ENCODE measurements at regions not wholly inside any gene's neighbourhood (a gene's known extent, or its start where the extent isn't known, plus 50 kb on each side); places are given as distances from the start of the nearest gene placed in this dataset.
A peak's percentile ranks its signal among the peaks of the same experiment; 100 is the strongest.
"Not testable (repeated sequence)": the region's sequence is repeated elsewhere in the genome, so short reads cannot be mapped to it uniquely, and the experiment has no call there.

DNA sequence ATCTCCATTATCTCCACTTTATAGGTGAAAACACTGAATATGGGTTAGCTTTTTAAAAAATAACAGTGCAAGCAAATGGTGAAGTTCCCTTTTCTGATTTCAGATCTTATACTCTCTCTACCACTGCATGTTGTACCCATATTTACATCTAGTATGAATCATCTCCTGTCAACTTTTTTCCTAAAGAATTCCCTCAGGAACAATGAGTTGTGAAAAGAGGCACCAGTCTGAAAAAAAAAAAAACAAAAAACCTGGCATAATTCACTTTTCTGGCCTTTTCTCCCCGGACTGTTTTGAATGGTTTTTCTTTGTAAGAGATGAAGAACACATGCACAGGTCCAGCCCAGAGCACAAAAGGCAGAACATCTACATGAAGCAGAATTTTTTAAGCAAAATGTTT lies 596.0 kb downstream of the COL12A1 start:
- DNase-seq = no peak

DNA sequence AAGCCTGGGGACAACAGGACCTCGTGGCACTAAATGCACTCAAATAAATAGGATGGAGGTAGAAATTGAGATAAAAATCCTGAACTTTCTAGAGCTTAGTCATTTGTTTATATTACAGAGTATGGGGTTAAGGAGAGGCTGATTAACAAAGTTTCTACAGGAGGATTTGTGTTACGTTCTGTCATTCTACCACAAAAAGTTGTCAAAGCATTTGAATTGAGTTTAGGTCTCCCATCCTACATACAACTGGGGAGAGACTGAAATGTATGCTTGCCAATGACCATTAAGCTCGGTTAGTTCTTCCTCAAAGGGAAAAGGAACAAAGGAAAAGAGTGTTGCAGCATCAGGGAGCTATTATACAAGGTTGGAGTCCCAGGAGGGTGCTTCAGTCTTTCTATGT lies 597.9 kb downstream of the COL12A1 start:
- no peak for DNase-seq

DNA sequence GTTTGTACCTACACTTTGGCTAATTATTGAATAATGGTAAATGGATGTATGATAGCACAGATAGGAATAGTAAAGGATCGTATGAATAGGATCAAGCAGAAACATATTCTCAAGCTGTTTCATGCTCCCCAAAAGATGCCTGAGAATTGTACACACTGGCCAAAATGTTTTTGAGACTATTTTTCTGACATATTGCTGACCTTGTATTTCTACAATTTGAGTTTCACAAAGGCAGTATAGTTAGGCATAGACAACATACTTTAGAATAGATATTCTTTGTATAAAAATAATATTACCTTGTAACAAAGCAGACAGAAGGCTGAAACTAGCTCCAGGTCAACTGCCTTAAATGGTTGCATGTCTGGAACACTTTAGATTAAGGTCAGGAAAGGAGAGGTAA lies 598.4 kb downstream of the COL12A1 start:
- DNase-seq = no peak

DNA sequence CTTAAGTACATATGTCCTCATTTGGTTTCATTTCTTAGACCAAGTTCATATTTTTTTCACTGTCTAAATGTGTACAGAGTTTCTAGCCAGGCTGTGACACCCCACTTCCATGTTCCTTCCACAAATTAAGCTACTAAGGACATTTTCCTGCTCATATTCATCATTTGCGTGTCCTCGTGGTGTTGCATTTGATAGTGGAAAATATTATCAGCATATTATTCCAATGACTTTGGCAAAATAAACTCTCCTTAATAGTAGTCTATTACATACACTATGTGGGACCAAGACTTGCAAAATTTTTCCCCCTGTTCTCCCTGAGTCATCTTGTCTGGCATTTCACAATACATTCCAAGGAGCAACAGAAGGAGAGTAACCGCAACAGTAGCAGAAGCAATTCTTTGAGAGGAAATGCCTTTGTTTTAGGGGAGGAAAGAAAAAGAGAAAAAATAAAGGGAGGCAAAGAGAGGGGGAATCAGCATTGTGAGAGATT lies 599.2 kb downstream of the COL12A1 start:
- no peak for DNase-seq

DNA sequence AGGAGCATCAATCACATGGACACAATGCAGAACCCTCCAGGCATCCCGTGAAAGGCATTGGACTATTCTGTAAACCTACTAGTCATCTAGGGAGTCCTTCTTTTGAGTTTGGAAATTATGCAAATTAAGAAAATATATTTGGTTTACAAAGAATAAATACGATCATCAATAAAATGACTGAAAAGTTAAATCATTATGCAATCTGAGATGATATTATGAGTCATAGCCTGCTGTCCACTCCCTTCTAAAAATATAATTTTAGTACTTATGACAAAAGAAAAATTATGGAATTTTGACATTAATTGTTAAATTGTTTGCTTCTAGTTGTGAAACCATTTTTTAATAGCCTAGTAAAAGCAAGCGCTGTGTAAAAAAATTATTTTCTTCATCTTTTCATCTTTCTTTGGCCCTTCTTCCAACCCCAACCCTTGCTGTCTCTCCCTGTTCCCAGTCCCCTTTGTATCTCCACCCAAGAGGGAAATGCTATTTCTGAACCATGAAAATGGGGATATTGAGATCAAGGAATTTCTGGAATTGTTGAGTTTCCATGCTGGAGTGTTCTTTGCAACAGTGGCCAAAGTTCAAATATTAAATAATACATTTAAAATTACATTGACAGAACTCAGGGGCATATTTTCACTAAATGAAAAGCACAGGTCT lies 599.8 kb downstream of the COL12A1 start:
- no peak for DNase-seq

DNA sequence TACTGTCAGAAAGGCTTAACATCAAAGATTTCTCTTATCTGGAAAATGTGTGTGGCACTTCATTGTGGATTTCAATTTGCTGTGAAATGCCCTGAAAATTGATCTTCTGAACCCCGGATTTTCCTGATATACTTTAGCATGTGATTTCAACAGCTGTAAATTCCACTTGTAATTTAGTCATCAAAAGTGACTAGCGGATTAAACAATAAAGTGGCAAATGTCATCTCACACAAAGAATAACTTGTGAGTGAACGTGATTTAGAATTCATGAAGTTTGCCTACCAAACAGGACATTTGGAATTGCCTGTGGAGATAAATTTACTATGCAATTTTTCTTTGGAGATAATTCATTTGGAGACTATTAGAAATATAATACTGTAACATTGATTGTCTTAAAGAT lies 601.6 kb downstream of the COL12A1 start:
- DNase-seq = no peak

DNA sequence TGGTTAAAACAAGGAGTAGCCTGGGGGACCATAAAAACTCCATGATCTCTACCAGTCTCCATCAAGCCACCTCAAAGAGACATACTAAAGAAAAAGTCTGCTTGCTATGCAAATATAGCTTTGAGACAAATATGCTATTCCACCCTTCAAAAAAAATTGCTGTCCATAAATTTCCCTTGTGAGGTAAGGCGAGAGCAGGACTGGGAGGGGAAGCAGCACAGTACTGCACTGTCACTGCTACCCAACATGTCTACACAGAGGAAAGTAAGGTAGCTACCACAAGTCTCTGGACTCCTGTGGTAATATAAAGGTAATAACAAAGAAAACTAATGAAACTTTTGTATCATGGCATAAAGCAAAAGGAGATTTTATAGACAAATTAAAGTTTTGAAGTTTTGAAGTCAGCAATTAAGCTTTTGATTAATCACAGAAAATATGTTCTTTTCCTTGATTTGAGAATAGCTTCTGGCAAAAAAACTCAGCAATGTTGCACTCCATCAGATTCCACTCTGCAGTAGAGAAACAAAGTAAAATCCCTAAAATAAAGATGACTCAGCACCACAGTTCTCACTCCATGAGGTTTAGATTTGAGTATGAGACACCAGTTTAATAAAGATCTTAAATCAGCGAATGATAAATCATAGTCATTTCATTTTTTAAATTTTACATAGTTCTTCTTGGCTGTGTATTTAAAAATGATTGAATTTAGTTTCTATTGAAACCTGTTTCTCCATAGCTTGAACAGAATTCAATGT lies 602.4 kb downstream of the COL12A1 start:
- DNase-seq = no peak

DNA sequence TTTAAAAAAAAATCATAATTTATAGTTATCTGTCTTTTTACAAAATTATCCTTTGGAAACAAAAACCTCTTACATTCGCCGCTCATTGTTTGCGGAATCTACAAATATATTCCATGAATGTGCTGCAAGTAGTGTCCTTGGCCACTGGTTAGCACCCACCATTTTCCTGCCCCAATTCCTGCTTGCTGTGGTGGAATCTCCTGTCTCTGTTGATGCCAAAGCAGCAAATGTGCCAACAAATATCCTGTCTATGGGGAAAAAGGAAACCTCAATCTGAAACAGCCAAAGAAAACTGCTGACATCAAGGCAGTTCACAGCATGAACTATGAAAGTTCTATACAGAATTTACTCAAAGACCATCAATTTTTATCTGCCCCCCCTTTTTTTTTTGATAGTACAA lies 603.6 kb downstream of the COL12A1 start:
- no peak for DNase-seq

DNA sequence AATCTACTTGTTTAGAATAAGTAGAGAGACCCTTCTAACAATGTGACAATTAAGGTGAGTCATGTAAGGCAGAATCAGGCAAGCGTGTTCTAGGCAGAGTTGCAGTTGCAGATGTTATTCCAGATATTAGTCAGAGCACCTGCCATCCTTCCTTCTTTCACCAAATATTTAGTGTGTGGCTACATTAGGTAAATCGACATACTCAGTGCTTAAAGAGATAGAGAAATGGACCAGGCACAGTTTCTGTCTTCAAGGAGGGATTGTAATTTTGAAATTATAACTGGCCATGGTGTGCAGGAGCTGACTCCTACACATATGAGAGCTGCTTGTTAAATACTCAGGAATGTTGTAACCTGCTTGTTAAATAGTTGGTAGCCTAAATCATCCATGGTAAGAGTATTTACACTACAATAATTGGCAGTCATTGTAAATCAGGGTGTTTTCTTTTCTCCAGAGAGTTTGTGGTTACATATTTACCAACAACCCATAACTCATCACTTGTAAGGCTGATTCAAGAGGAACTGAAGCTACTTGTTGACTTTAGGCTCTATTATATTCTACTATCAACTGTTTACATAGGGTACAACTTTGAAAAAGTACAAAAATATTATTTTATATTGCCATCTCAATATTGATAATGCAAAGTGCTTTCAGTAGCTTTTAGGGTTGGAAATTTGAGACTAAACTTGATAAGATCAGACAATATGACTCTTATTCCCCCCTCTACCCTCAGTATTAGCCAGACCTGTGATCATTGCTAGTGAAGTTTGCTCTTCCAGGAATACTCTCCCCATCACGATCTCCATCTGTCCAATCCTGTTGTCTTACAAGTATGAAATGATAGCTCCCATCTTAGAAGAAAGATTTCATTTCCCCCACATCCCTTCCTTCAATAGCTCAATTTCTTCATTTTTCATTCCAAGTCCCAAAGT lies 607.1 kb downstream of the COL12A1 start:
- peak; percentile 88 for DNase-seq

DNA sequence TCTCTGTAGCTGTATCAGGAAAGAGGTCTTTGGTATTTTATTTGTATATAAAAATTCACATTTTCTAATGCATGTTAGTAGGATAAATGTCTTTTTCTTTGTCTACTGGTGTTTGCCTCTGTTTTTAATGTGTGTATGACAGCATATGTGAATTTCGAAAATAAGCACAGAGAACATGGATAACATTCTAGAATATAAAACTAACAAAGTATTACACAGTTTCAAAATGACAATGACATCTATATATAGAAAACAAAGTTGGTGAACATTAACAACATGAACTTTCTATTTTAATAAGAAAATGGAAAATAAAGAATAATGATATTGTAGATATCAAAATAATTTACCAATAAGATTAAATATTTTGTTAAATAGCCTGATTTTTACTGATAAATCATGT lies 608.0 kb downstream of the COL12A1 start:
- no peak for DNase-seq

DNA sequence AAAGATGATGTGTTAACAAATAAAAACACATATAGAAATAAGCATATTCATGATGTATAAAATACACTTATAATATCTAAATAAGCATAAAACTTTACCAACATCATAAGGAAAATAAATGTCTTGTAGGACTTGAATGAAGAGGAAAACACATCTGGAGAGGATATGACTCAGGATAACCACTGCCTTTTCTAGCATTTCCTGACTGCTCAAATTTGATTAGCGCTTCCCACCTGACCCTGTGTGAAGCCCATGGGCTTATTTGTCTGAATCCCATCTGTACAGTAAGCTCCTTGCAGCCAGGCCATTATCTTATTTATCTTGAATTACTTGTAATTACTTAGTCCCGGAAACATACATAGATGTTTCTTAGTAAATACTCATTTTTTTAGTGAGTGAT lies 608.6 kb downstream of the COL12A1 start:
- peak; percentile 24 for DNase-seq

DNA sequence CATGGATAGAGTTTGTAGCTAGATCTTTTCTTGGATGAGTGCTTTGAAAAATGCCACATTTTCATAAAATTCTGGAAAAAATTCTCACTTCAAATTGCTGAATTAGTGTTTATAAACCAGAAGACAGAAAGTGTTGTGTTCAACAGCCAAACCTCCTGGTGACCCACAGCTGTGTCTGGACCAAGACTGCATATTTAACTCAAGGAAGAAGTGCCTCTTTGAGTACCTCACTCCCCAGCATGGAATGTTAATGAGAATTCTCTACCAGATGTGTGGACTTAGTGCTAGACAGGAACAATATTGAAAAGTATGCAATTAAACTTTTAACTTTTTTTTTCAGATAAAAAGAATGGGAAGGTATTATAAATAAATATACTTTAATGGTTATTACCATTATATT lies 609.3 kb downstream of the COL12A1 start:
- no peak for DNase-seq

DNA sequence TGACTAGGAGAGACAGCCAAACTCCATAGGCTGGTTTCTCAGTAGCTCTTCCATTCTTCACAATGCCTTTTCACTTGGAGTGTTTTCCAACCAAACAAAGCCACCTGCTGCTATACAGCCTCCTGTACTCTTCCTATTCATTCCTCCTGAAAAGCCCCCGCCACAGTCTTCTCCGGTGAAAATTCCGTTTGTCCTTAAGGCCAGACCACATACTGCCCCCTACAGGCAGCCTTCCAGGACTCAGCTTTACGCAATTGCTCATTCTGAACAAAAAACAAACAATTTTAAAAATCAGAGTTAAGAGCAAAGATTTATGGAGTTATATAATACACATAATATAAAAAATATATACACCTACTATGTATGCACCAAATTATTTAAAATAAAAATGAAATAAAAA lies 611.5 kb downstream of the COL12A1 start:
- not testable (repeated sequence) for DNase-seq

DNA sequence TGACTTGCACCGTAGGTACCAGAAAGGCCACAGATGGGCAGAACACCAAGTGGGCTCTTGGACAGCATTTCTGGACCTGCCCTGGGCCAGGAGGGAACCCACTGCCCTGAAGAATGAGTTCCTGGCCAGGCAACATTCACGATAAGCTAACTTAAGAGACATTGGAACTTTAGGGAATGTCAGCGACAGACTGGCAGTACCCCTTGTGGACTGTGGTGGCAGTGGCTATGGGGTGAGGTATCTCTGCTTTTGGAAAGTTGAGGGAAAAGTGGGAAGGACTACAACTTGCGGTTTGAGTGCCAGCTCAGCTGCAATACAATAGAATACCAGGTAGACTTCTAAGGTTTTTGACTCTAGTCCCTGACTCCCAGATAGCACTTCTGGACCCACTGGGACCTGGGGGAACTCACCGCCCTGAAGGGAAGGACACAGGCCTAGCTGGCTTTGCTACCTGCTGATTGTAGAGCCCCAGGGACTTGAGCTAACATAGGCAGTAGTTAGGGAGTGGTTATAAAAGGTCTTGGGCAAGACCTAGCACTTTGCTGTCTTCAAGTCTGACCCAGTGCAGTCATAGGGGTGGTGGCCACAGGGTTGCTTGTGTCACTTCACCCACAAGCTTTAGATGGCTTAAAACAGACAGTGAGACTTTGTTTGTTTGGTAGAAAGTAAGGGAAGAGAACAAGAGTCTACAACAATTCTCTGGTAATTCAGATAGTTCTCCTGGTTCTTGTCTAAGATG lies 617.6 kb downstream of the COL12A1 start:
- DNase-seq = no peak

DNA sequence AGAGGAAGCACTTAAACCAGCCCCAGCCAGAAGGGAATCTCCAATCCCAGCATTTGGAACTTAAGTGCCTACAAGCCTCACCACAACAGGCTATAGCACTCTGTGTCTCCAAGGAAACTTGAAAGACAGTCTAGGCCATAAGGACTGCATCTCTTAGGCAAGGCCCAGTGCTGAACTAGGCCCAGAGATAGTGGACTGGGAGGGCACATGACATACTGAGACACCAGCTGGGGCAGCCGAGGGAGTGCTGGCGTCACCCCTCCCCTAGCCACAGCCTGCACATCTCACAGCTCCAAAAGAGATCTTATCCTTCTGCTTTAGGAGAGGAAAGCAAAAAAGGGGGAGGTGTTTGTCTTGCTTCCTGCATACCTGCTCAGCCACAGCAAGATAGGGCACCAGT lies 618.5 kb downstream of the COL12A1 start:
- no peak for DNase-seq

DNA sequence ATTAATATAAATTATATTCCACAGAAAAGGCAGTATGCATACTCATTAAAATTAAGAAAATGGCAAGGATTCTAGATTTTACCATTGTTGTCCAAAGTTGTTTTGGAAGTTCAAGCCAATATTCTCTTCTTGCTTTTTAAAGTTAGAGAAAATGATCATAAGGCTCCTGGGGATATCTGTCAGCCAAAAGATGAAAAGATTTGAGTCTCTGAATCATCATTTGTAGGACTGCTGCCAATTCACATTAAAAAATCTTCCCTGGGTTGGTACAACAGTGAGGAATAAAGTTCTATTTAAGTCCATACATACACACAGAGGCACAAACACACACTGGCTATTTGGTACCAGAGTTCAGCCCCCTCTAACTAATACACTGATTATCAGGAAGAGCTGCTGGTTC lies 620.1 kb downstream of the COL12A1 start:
- DNase-seq = no peak

DNA sequence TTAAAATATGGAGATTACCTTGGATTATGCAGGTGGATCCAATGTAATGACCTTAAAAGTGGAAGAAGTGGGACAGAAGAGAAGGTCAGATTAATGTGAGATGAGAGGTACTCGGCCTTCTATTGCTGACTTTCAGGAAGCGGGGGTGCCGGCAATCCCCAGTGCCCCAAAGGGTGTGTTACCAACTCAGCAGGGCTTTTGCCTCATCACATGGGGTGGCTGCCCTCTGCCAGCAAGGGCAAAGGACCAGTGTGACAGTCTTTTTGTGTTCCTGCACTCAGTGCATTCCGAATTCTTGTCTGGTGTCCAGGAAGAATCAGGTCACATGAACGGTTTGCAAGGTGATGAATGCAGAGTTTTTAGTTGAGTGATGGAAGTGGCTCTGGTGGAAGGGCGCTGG lies 624.2 kb downstream of the COL12A1 start:
- no peak for DNase-seq

DNA sequence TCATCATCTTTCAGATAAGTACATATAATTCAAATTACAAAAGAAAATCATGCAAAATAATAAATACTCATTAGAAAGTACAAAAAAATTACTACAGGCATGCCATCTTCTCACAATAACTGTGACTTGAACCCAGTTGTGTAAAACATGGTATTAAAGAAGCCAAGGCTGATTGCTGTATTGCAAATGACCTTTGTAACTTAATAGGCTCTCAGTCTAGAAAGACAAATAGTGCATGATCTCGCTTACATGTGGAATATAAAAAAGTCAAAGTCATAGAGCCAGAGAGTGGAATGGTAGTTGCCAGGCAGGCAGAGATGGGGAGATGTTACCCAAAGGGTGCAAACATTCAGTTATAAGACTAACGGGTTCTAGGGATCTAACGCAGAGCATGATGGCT lies 626.1 kb downstream of the COL12A1 start:
- peak; percentile 79 for DNase-seq

DNA sequence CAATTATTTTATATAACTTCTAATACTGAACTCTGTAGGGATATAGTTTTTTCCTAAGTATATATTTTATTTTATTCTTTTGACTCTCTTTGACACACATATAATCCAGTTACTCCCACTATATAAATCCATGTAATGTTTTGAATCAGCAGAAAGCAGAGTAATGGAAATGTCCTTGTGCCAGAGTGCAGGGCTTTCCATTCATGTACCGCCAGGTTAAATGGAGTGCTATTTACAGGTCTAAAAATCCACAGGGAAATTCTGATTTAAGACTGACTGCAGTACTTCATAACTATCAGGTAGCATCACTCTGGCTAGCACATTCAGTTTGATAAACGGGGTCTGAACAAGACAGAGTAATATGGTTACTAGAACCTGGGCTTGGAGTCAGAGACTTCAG lies 626.8 kb downstream of the COL12A1 start:
- DNase-seq = no peak

DNA sequence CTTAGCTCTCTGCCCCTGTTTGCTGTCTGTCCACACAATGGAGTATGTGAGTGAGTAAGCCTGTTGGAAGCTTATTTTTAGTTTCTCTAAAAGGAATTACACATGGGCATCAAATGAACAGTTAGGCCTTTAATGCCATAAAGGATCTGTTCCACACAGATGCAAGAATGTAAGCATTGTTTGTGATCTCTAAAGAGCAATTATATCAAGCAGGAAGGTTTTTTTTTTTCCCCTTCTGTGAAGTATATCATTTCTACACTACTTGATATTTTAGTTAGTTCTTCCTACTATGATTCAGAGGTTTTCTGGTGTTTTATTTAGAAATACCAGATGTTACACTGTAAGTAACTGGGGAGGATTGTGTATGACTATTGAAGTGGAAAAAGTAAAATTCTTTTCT lies 627.5 kb downstream of the COL12A1 start:
- no peak for DNase-seq

DNA sequence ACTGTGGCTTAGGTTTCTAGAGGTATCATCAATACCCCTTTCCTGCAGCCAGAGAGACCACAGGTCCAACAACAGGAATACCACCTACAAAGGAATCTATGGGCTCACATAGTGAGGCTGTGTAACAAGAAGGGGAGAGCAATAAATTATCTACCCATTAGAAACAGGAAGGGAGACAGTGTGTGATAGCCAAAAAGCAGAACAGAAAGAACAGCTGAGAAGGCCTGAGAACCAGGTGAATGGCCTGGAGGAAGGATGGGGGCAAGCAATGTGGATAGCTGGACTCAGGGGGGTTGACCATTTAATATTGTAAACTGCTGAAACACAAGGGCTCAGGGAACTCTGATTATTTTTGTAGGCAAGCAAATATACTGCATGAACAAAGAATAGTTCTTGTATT lies 628.2 kb downstream of the COL12A1 start:
- DNase-seq = no peak

DNA sequence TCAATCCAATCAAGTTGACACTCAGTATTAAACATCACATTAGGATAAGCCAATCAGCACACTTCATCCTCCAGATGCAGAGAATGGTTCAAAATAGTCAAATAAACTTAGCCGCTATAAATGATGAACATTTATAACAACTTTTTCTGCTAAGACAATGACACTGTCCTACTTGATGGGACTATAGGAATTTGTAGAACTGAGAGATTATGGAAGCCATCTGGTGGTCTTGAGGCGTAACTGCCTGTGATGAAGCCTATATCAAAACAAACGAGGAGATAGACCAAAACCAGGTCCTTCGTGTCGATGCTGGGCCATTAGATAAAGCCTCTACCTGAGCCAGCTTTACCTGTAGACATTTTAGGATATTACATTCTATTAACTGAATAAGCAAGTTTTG lies 631.1 kb downstream of the COL12A1 start:
- DNase-seq = peak; percentile 81

DNA sequence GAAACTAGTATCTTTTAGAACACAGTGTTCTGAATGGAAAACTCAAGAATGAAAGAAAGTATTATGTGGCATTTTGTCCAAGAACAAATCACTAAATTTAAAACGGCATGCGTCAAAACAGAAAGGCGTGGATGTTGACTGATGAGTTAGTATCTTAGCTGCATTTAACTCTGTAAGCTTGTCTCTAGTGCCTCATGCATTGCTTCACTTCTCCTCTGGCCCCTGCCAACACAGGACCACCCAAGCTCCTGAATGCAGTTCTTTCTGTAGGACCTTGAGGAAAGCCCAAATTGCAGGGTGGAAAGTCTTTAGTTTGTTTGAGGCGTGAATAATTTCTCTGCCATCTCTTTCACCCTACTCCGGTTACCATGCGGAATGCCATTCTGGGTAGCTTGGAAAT lies 632.2 kb downstream of the COL12A1 start:
- DNase-seq = no peak
